ENCODE measurements at regions not wholly inside any gene's neighbourhood (a gene's known extent, or its start where the extent isn't known, plus 50 kb on each side); places are given as distances from the start of the nearest gene placed in this dataset.
"Not testable (repeated sequence)": the region's sequence is repeated elsewhere in the genome, so short reads cannot be mapped to it uniquely, and the experiment has no call there.

- TF ChIP-seq CTCF (IDR thresholded peaks at IDR 0.05; ENCODE audit: low read length); EZH2 (IDR thresholded peaks at IDR 0.05; ENCODE audit: borderline replicate concordance, low read length): not testable (repeated sequence)
Observed at GRCh38 chr3:61393480-61393947, 142.3 kb upstream of the FHIT start.

Data from OCI-LY1 (cell line).